T follicular helper cell (primary cell): ENCODE measurements at regions not wholly inside any gene's neighbourhood (a gene's known extent, or its start where the extent isn't known, plus 50 kb on each side); places are given as distances from the start of the nearest gene placed in this dataset.
"Not testable (repeated sequence)": the region's sequence is repeated elsewhere in the genome, so short reads cannot be mapped to it uniquely, and the experiment has no call there.

ENCODE experiments used
- DNase-seq: peaks from one replicate; pipeline ENCODE4 v3.0.0-alpha.2; 2020; ENCODE audit warnings: low read depth

- no peak for DNase-seq
These were observed 70.7 kb downstream of the CETN3 start for GRCh38 chr5:90338712-90339372.

DNA sequence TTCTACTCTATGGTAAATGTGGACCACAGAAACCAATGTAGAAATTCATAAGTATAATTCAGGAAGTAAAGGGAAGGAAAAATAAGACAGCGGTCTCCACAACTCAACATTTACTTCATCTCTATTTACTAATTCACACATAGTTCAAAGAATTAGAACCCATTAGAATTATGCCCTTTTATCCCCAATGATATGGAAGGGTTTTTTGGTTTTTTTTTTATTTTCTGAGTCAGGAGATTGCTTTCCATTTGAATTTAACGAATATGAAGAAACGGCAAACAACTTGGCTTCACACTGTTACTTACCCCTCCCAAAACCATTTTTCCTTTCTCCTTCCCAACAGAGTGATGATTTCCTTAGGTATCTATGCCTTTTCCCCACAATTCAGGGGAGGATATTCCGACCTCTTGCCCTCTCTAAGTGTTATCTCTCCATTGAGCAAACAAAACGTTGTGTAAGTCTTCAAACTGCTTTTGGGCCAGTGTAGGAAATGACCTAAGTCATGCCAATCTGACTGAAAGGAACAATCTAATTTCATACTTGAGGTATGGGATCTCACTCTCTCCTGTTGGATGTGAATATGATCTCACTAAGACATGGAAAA, 72.0 kb downstream of the CETN3 start:
- DNase-seq = no peak

GRCh38 chr5:90336752-90337151, 72.8 kb downstream of the CETN3 start:
- DNase-seq = no peak

GRCh38 chr5:90334741-90335140, 74.8 kb downstream of the CETN3 start:
- DNase-seq = no peak

- no peak for DNase-seq
These were observed 79.6 kb downstream of the CETN3 start for GRCh38 chr5:90329911-90330310.

DNA sequence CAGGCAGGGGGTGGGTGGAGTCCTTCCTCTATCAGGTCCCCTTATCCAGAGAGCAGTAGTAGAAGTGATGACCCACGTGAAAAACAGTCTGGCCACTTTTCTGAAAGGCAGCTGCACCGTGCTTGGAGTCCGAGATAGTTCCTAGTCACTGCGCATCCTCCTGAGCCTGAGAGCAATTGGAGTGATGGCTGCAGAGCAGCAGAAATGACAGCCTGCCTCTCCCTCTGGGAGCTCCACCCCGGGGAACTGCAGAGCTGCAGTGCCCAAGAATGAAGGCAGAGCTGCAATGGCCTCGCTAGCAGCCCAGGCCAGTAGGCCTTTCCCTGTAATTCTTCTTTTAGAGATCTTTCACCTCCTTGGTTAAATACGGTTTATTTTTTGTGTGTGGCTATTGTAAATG, 82.6 kb downstream of the CETN3 start:
- no peak for DNase-seq

DNA sequence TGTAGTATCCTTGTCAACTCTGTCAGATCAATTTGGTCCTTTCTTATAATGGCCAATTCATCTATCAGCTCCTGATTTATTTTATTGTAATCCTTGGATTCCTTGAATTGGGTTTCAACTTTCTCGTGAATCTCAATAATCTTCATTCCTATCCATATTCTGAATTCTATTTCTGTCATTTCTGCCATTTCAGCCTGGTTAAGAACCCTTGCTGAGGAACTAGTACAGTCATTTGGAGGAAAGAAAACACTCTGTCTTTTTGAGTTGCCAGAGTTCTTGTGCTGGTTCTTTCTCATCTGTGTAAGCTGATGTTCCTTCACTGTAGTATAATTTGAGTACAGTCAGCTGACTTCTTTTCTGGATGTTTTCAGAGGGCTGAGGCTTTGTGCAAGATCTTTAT, 84.5 kb downstream of the CETN3 start:
- DNase-seq = no peak

DNA sequence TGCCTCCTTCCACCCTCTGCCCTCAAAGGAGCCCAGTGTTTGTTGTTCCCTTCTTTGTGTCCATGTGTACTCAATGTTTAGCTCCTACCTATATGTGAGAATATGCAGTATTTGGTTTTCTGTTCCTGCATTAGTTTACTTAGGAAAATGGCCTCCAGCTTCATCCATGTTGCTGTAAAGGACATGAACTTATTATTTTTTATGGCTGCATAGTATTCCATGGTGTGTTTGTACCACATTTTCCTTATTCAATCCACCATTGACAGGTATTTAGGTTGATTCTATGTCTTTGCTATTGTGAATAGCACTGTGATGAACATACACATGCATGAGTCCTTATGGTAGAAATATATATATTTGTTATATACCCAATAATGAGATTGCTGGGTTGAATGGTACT, 89.2 kb downstream of the CETN3 start:
- not testable (repeated sequence) for DNase-seq

DNA sequence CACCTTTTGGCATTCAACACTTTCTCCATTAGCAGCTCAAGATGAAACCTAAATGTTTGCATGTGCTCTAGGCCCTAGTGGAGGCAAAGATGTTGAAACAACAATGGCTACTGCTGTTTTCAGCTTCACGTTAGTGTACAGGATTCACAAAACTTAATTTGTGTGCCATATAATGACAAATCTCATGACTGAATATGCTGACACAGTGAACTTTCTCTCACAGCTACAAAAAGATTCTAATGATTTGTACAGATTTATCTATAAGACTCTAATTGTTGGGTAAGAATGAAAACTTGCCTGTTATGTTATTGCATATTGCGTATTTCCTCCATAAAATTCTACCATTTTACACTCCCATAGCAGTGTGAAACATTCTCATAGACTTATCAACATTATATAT, 97.5 kb downstream of the CETN3 start:
- no peak for DNase-seq

GRCh38 chr5:90311401-90311800, 98.2 kb downstream of the CETN3 start:
- DNase-seq = no peak

GRCh38 chr5:90308787-90309585, 100.6 kb downstream of the CETN3 start:
- DNase-seq = no peak

DNA sequence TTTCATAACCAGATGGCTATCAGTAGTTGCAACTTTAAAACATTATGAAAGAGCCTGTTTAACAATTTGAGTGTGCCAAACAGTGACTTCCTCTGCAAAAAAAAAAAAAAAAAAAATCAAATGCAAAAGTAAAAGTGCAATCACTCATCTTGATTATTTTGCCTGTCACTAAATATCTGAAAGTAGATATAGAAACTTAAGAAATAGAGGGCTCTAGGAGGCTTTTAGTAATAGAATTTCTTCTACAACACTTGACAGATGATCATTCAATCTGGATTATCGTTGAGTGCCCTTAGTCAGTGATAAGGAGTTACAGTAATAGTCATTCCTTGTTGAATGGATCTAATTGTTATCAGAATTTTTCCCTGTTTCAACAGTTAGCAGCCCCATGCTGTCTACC, 101.8 kb downstream of the CETN3 start:
- DNase-seq = no peak

DNA sequence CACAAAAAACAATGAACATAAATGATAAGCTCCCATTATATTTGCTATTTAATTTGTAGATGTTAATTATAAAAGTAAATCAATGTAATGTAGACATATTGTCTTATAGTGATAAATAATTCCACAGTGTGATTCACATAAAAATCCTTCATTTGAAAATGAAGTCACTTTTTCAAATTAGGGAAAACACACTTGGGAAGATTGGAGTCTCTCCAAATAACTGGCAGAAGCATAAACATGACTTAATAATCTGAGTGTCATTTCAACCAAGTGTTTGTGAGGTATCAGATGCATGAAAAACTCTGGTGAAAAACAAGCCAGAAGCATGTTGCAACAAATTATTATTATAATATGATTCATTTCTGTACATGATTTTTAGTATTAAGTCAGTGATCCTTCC, 102.2 kb downstream of the CETN3 start:
- no peak for DNase-seq

GRCh38 chr5:90306613-90307012, 102.9 kb downstream of the CETN3 start:
- no peak for DNase-seq

DNA sequence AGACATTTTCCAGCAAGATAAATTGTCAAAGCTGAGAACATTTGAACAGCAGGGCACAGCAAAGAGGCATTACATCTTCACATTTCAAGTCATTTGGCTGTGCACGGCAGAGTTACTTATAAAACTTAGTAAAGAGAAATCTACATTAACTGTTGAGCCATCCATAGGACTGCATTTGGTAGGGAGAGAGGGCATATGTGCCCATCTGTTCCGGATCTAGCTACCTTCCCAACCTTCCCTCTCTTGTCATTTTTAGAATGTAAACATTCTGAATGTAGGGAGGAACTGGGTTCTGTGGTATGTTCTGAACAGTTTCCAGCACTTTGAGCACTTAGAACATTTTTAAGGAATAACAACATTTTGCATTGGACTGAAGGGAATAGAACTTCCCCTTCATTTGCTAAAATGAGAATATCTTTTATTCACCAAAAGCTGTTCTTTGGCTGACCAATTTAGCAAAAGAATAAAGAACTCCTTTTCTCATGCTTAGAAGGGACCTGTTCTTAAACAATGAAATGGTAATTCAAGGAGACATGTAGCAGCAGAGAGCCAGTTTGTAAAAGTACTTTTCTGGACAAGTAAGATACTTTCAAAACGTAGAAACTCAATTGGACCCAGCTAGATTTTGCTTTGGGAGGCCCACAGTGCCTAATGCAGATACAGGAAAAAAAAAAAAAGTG, 104.4 kb downstream of the CETN3 start:
- no peak for DNase-seq

DNA sequence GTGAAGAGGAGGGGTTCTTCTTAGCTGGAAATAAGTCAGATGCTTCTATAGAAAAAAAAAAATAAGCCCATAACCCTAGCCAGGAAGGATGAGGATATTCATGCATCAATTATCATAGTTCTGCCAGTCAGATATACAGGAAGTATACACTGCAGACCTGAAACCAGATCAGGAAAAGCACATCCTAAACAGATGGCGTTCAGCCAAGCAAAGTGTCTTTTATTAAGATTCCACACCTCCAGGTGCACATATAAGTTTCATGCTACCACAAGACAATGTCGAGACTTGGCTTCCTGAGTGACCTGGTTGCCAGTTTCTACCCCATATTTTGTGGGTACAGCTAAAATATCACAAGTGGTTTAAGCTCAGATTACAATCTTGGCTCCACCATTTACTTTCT, 108.3 kb downstream of the CETN3 start:
- DNase-seq = no peak

GRCh38 chr5:90297045-90297764, 112.4 kb downstream of the CETN3 start:
- no peak for DNase-seq

DNA sequence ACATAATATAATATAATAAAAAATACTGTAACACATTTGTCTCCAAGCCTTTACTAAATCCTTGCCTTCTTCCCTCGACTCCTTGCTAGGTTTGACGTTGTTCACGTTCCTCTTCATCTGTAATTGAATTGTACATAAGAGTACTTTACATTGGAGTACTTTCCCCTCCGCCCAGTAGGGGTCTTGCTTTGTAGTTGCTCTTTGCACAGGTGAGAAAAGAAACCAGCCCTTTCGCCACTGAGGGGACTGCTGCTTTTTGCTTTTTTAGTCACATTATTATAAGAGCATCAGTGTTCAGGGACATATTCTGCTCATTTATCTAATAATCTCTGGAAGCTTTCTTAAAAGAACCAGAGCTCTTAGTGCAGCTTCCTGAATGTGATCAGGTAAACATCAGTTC, 115.0 kb downstream of the CETN3 start:
- no peak for DNase-seq

GRCh38 chr5:90293931-90294330, 115.6 kb downstream of the CETN3 start:
- no peak for DNase-seq

GRCh38 chr5:90290648-90291047, 118.9 kb downstream of the CETN3 start:
- no peak for DNase-seq

GRCh38 chr5:90289837-90290236, 119.7 kb downstream of the CETN3 start:
- DNase-seq = no peak

- no peak for DNase-seq
These were observed 122.5 kb downstream of the CETN3 start for GRCh38 chr5:90287036-90287435.
